B cell (primary cell): ENCODE measurements at regions not wholly inside any gene's neighbourhood (a gene's known extent, or its start where the extent isn't known, plus 50 kb on each side); places are given as distances from the start of the nearest gene placed in this dataset.

Experiments used
- ATAC-seq: fragments of 200-7000 bp; cut with Tn5 transposase; one replicate; pipeline ENCODE4 v1.10.0; 2021; ENCODE audit warnings: low read depth, mild to moderate bottlenecking, moderate number of reproducible peaks, moderate library complexity
- CTCF ChIA-PET: fragments of 350-600 bp; sonication (Branson Sonifier 250); formaldehyde crosslinking; loops from one replicate; lab custom pipeline; 2021; ENCODE audit warnings: antibody characterized with exemption, inconsistent platforms; lab: Charles Lee
- POLR2A ChIA-PET: fragments of 350-600 bp; sonication (Branson Sonifier 250); formaldehyde crosslinking; loops from one replicate; lab custom pipeline; 2021; ENCODE audit warnings: antibody characterized with exemption; lab: Charles Lee
- DNase-seq: peaks from one replicate; pipeline ENCODE4 v3.0.0; 2013
- H2AFZ ChIP-seq: 2 replicates; pipeline ENCODE4 v1.6.1; 2012; ENCODE audit warnings: mild to moderate bottlenecking, low read depth, low read length; ENCODE audit not compliant: insufficient read depth, poor library complexity, severe bottlenecking
- H3K27ac ChIP-seq, 2 donors: 1 replicate in 1 of 2; 2 replicates in 1 of 2; pipeline ENCODE4 v1.5.1; 2012 to 2013; ENCODE audit warnings: low read length in 2 of 2, mild to moderate bottlenecking in 2 of 2, moderate library complexity in 1 of 2
- H3K27me3 ChIP-seq, 4 experiments: fragments of 200-600 bp in 1 of 4; sonication (generic) in 1 of 4; replicated peaks in 1 of 4; 1 replicate in 2 of 4; 2 replicates in 2 of 4; pipeline versions ENCODE4 v1.6.1 to v1.7.0; 2013 to 2016; ENCODE audit warnings: low read length in 3 of 4, mild to moderate bottlenecking in 2 of 4, mixed read lengths in 1 of 4, moderate library complexity in 1 of 4; ENCODE audit not compliant: insufficient read depth in 4 of 4, control insufficient read depth in 3 of 4; ENCODE audit errors: control extremely low read depth in 1 of 4
- H3K36me3 ChIP-seq, 2 experiments: replicated peaks in 1 of 2; 1 replicate in 1 of 2; 2 replicates in 1 of 2; pipeline versions ENCODE4 v1.6.1 to v1.7.1; 2013; ENCODE audit warnings: low read length in 1 of 2; ENCODE audit not compliant: insufficient read depth in 2 of 2, control insufficient read depth in 1 of 2; ENCODE audit errors: control extremely low read depth in 1 of 2, extremely low read depth in 1 of 2
- H3K4me1 ChIP-seq, 2 donors: fragments of 200-600 bp in 1 of 2; sonication (generic) in 1 of 2; 1 replicate in 1 of 2; 2 replicates in 1 of 2; pipeline versions ENCODE4 v1.5.1 to v1.6.1; 2013 to 2017; ENCODE audit warnings: low read length in 2 of 2; ENCODE audit not compliant: control insufficient read depth in 2 of 2, insufficient read depth in 2 of 2
- H3K4me2 ChIP-seq: replicated peaks from 2 replicates; pipeline ENCODE3; 2012; ENCODE audit warnings: mild to moderate bottlenecking, low read depth, low read length; ENCODE audit not compliant: poor library complexity, severe bottlenecking
- H3K4me3 ChIP-seq, 5 experiments: fragments of 200-600 bp in 1 of 5; sonication (generic) in 1 of 5; 1 replicate in 3 of 5; 2 replicates in 2 of 5; pipeline versions ENCODE4 v1.5.1 to v1.7.0; 2011 to 2016; ENCODE audit warnings: low read length in 4 of 5, mild to moderate bottlenecking in 4 of 5, low read depth in 2 of 5, control low read depth in 1 of 5, moderate library complexity in 1 of 5; ENCODE audit not compliant: insufficient read depth in 1 of 5; ENCODE audit errors: control extremely low read depth in 1 of 5, extremely low read depth in 1 of 5
- H3K79me2 ChIP-seq: fragments of 200-600 bp; sonication (generic); one replicate; pipeline ENCODE4 v1.6.0; 2016; ENCODE audit warnings: low read length; ENCODE audit not compliant: control insufficient read depth, insufficient read depth
- H3K9ac ChIP-seq: fragments of 200-600 bp; sonication (generic); 2 replicates; pipeline ENCODE4 v1.6.1; 2017; ENCODE audit warnings: mild to moderate bottlenecking, low read length, moderate library complexity
- H3K9me3 ChIP-seq, 3 donors: one replicate each; pipeline versions ENCODE4 v1.6.1 to v1.7.1; 2013; ENCODE audit warnings: low read length in 2 of 3; ENCODE audit not compliant: control insufficient read depth in 2 of 3, insufficient read depth in 1 of 3; ENCODE audit errors: control extremely low read depth in 1 of 3
- H4K20me1 ChIP-seq: 2 replicates; pipeline ENCODE4 v1.6.0; 2012; ENCODE audit warnings: mild to moderate bottlenecking, low read length; ENCODE audit not compliant: insufficient read depth, control insufficient read depth, poor library complexity, severe bottlenecking
- H3K27ac Mint-ChIP-seq: one replicate; pipeline ENCODE4 v1.8.0; 2021; ENCODE audit warnings: mixed read lengths
- H3K27me3 Mint-ChIP-seq: one replicate; pipeline ENCODE4 v1.8.0; 2021; ENCODE audit warnings: mixed read lengths
- H3K4me1 Mint-ChIP-seq: one replicate; pipeline ENCODE4 v1.8.0; 2021; ENCODE audit warnings: mixed read lengths
- H3K4me3 Mint-ChIP-seq: one replicate; pipeline ENCODE4 v1.8.0; 2021; ENCODE audit warnings: mixed read lengths
- H3K9me3 Mint-ChIP-seq: one replicate; pipeline ENCODE4 v1.8.0; 2022; ENCODE audit warnings: mixed read lengths; ENCODE audit not compliant: insufficient read depth
- CTCF ChIP-seq: fragments of 200-600 bp; IDR thresholded peaks from one replicate; pipeline ENCODE4 v1.8.0; 2022; ENCODE audit warnings: antibody characterized with exemption, mild to moderate bottlenecking
- EZH2 ChIP-seq: IDR thresholded peaks from 2 replicates; pipeline ENCODE4 v1.6.1; 2012; ENCODE audit warnings: borderline replicate concordance, low read depth, mild to moderate bottlenecking, moderate library complexity, low read length; ENCODE audit not compliant: insufficient read depth, poor library complexity, severe bottlenecking
- WGBS: methylation state at CpG from one replicate; pipeline ENCODE4 v1.1.5; 2013; ENCODE audit warnings: missing lambda C conversion rate; ENCODE audit not compliant: insufficient coverage; 5-methylcytosine and 5-hydroxymethylcytosine counted together
- intact Hi-C: fragments of 100-400 bp; cut with micrococcal nuclease; formaldehyde crosslinking; loops from one replicate; pipeline ENCODE4 v1.10.0; 2022

DNA sequence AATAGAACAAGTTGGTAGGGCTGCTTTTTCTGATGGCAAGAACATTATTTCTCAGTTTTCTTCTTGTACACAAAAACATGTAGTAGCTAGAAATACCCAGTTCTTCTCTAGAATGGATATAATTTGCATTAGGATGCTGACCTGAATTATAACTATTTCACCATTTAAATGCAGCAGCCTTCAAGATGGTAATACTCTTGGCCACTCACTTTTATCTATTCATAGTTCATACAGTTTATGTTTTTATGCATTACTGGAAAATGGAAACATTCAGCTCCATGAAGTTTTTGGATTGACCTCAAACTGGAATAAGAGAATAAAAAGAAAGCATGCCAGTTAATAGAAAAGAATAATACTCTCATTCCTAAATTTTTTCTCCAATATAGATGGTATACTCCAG, 487.4 kb downstream of the PABPC4L start:
- H2AFZ ChIP-seq = no peak overlapping the region
- Mint-ChIP-seq H3K9me3 (no peaks in the 10 kb centered on the region), H3K4me3 (no peak overlapping the region), H3K27me3 (no peaks in the 10 kb centered on the region), H3K27ac (no peak overlapping the region), H3K4me1 (no peaks in the 10 kb centered on the region)
- ChIA-PET POLR2A (no interaction called here), CTCF (no interaction called here)
- no peak overlapping the region for H3K4me3 ChIP-seq
- no peak overlapping the region for H3K9ac ChIP-seq
- TF ChIP-seq EZH2 = no peak
- no peak for TF ChIP-seq CTCF
- peaks cover 0 to 1% (median 0%) of the 10 kb centered on the region in 3 donors for H3K9me3 ChIP-seq
- ATAC-seq = no peak
- no peak overlapping the region for H3K4me2 ChIP-seq
- no peaks in the 10 kb centered on the region for H4K20me1 ChIP-seq
- H3K36me3 ChIP-seq = no peaks in the 10 kb centered on the region
- intact Hi-C loops = no loop called here
- no peaks in the 10 kb centered on the region for H3K27me3 ChIP-seq
- H3K4me1 ChIP-seq = no peaks in the 10 kb centered on the region
- no peaks in the 10 kb centered on the region for H3K79me2 ChIP-seq
- no peak for DNase-seq
- no peak overlapping the region for H3K27ac ChIP-seq

DNA sequence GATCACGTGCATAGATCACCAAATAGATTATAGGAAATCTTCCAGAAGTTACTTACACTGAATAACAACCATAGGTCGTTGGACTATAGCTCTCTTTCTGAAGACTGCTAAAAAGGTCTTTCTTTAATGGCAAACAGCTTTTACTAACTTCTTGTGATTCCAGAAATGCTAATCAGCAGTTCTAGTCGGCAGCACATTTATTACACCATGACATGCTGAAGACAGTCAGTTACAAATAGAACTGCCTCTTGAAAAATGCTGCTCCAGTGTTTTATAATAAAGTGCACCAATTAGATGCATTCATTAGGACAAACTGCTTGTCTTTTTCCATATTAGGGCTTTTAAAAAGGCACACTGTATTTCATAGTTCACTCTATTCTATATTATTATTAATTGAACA, 488.2 kb downstream of the PABPC4L start:
- no peak overlapping the region for H3K9ac ChIP-seq
- no peaks in the 10 kb centered on the region for H3K79me2 ChIP-seq
- TF ChIP-seq CTCF = no peak
- TF ChIP-seq EZH2 = no peak
- H2AFZ ChIP-seq = no peak overlapping the region
- H3K4me3 Mint-ChIP-seq = no peak overlapping the region
- ATAC-seq = no peak
- no peaks in the 10 kb centered on the region for H3K36me3 ChIP-seq
- no peaks in the 10 kb centered on the region for H3K9me3 Mint-ChIP-seq
- no peaks in the 10 kb centered on the region for H4K20me1 ChIP-seq
- intact Hi-C loops = no loop called here
- no peak overlapping the region for H3K4me3 ChIP-seq
- no peaks in the 10 kb centered on the region for H3K4me1 ChIP-seq
- H3K4me2 ChIP-seq = no peak overlapping the region
- no peaks in the 10 kb centered on the region for H3K4me1 Mint-ChIP-seq
- H3K9me3 ChIP-seq = peaks cover 0 to 1% (median 0%) of the 10 kb centered on the region in 3 donors
- no peak overlapping the region for H3K27ac ChIP-seq
- WGBS = 80% methylated on average over 1 of the region's 3 CpGs
- H3K27ac Mint-ChIP-seq = no peak overlapping the region
- no peaks in the 10 kb centered on the region for H3K27me3 Mint-ChIP-seq
- CTCF ChIA-PET = no interaction called here
- POLR2A ChIA-PET = no interaction called here
- no peaks in the 10 kb centered on the region for H3K27me3 ChIP-seq
- DNase-seq = no peak
